Endothelial cell of umbilical vein (primary cell): ENCODE measurements at regions not wholly inside any gene's neighbourhood (a gene's known extent, or its start where the extent isn't known, plus 50 kb on each side); places are given as distances from the start of the nearest gene placed in this dataset.
"Not testable (repeated sequence)": the region's sequence is repeated elsewhere in the genome, so short reads cannot be mapped to it uniquely, and the experiment has no call there.

Source experiments
- BruUV-seq: library from RNA; stranded (reverse); fragments of 400-500 nt; replicated peaks from 2 replicates; lab custom pipeline; 2021; lab: Mats Ljungman, UMichigan
- CTCF ChIA-PET: fragments of 300-600, 350-600 bp; sonication (Branson Sonifier 250); formaldehyde crosslinking; loops from one replicate; lab custom pipeline; 2021; ENCODE audit warnings: antibody characterized with exemption, inconsistent platforms; lab: Charles Lee
- POLR2A ChIA-PET: fragments of 300-600, 350-600 bp; sonication (Branson Sonifier 250); formaldehyde crosslinking; loops from one replicate; lab custom pipeline; 2021; ENCODE audit warnings: antibody characterized with exemption, inconsistent platforms; lab: Charles Lee
- DNase-seq: peaks from one replicate; pipeline ENCODE4 v3.0.0-alpha.2; 2011; ENCODE audit warnings: low read depth, low spot score
- FAIRE-seq: peaks from 2 replicates; lab custom pipeline; 2011; peaks lifted over from hg19 to GRCh38; lab: Jason Lieb, UNC
- H2AFZ ChIP-seq: 2 replicates; pipeline ENCODE4 v1.6.0; 2012; ENCODE audit warnings: low read depth, low read length, control low read depth, inconsistent platforms
- H3K27ac ChIP-seq: 2 replicates; pipeline ENCODE4 v1.5.1; 2011; ENCODE audit warnings: low read depth, mild to moderate bottlenecking, control low read depth, low read length, moderate library complexity; ENCODE audit not compliant: insufficient read depth
- H3K27me3 ChIP-seq, 2 experiments: 2 replicates each; pipeline versions ENCODE4 v1.6.0 to v1.6.1; 2011; ENCODE audit warnings: low read length in 2 of 2, mixed read lengths in 1 of 2; ENCODE audit not compliant: control insufficient read depth in 2 of 2, insufficient read depth in 2 of 2
- H3K36me3 ChIP-seq, 2 experiments: 2 replicates in 1 of 2; 3 replicates in 1 of 2; pipeline ENCODE4 v1.5.1; 2011; ENCODE audit warnings: low read length in 2 of 2, mild to moderate bottlenecking in 1 of 2, moderate library complexity in 1 of 2; ENCODE audit not compliant: control insufficient read depth in 2 of 2, insufficient read depth in 2 of 2; ENCODE audit errors: extremely low read depth in 1 of 2
- H3K4me1 ChIP-seq: 3 replicates; pipeline ENCODE4 v1.5.1; 2011; ENCODE audit warnings: mild to moderate bottlenecking, low read length; ENCODE audit not compliant: control insufficient read depth, insufficient read depth; ENCODE audit errors: extremely low read depth
- H3K4me2 ChIP-seq: 2 replicates; pipeline ENCODE4 v1.6.1; 2011; ENCODE audit warnings: low read length, control low read depth, mixed read lengths; ENCODE audit not compliant: insufficient read depth
- H3K4me3 ChIP-seq, 3 experiments: fragments of 200-600 bp in 1 of 3; sonication (generic), shearing (Covaris generic) in 1 of 3; replicated peaks in 1 of 3; 2 replicates each; pipeline ENCODE4 v1.5.1; 2011 to 2016; ENCODE audit warnings: control low read depth in 3 of 3, low read length in 3 of 3, mild to moderate bottlenecking in 2 of 3, inconsistent platforms in 1 of 3, low read depth in 1 of 3, moderate library complexity in 1 of 3; ENCODE audit not compliant: insufficient read depth in 1 of 3
- H3K79me2 ChIP-seq: 2 replicates; pipeline ENCODE4 v1.6.0; 2012; ENCODE audit warnings: low read length, inconsistent platforms; ENCODE audit not compliant: control insufficient read depth, insufficient read depth
- H3K9ac ChIP-seq: replicated peaks from 2 replicates; pipeline ENCODE3; 2011; ENCODE audit warnings: low read length, control low read depth; ENCODE audit not compliant: insufficient read depth; ENCODE audit errors: extremely low read depth
- H3K9me1 ChIP-seq: replicated peaks from 3 replicates; pipeline ENCODE4 v1.6.0; 2011; ENCODE audit warnings: mild to moderate bottlenecking, low read length; ENCODE audit not compliant: control insufficient read depth, insufficient read depth; ENCODE audit errors: extremely low read depth
- H3K9me3 ChIP-seq: replicated peaks from 2 replicates; pipeline ENCODE4 v1.5.1; 2012; ENCODE audit warnings: low read length, inconsistent platforms; ENCODE audit not compliant: control insufficient read depth, insufficient read depth
- H4K20me1 ChIP-seq: replicated peaks from 2 replicates; pipeline ENCODE3; 2011; ENCODE audit warnings: mild to moderate bottlenecking, low read length; ENCODE audit not compliant: control insufficient read depth, insufficient read depth; ENCODE audit errors: extremely low read depth
- CTCF ChIP-seq, 2 donors: IDR thresholded peaks; 1 replicate in 1 of 2; 2 replicates in 1 of 2; pipeline ENCODE4 v1.5.1; 2011; ENCODE audit warnings: low read length in 2 of 2, mild to moderate bottlenecking in 2 of 2, moderate library complexity in 2 of 2, control low read depth in 1 of 2, inconsistent platforms in 1 of 2, low read depth in 1 of 2; ENCODE audit not compliant: insufficient read depth in 1 of 2; ENCODE audit errors: extremely low read depth in 1 of 2
- EZH2 ChIP-seq: IDR thresholded peaks from 2 replicates; pipeline ENCODE4 v1.6.1; 2012; ENCODE audit warnings: borderline replicate concordance, low read depth, mild to moderate bottlenecking, moderate library complexity, low read length, inconsistent platforms; ENCODE audit not compliant: severe bottlenecking
- FOS ChIP-seq: IDR thresholded peaks from 2 replicates; pipeline ENCODE4 v1.6.1; 2011; ENCODE audit warnings: mild to moderate bottlenecking, low read length, moderate library complexity, borderline replicate concordance; ENCODE audit not compliant: insufficient read depth
- GATA2 ChIP-seq: IDR thresholded peaks from 2 replicates; pipeline ENCODE4 v1.7.0; 2011; ENCODE audit warnings: low read depth, mild to moderate bottlenecking, moderate library complexity, mixed read lengths, low read length; ENCODE audit not compliant: insufficient read length, insufficient read depth
- JUN ChIP-seq: IDR thresholded peaks from 2 replicates; pipeline ENCODE4 v1.6.1; 2011; ENCODE audit warnings: borderline replicate concordance, low read depth; ENCODE audit not compliant: insufficient read length, insufficient read depth
- MYC ChIP-seq: IDR thresholded peaks from one replicate; pipeline ENCODE4 v1.6.1; 2011; ENCODE audit warnings: mild to moderate bottlenecking, low read depth, low read length
- POLR2A ChIP-seq: IDR thresholded peaks from 2 replicates; pipeline ENCODE4 v1.6.1; 2012; ENCODE audit warnings: low read depth, mild to moderate bottlenecking, control low read depth, low read length
- POLR2AphosphoS5 ChIP-seq: IDR thresholded peaks from 2 replicates; pipeline ENCODE4 v1.6.1; 2012; ENCODE audit warnings: low read depth, mild to moderate bottlenecking, control low read depth, low read length, moderate library complexity; ENCODE audit not compliant: insufficient read depth
- dilution Hi-C: fragments of 300-500 bp; cut with MboI; formaldehyde crosslinking; loops from one replicate; pipeline ENCODE4 v1.15.0; 2019; ENCODE audit warnings: low sequenced_read_pairs; ENCODE audit not compliant: extremely low pct_ligation_motif_present
- intact Hi-C: fragments of 100-400 bp; cut with micrococcal nuclease; formaldehyde crosslinking; loops from one replicate; pipeline ENCODE4 v1.10.0; 2022
- TF ChIP-seq, protein P1 (sequence below): IDR thresholded peaks from 2 replicates; pipeline ENCODE4 v1.6.1; 2011; ENCODE audit not compliant: insufficient read depth, insufficient read length

DNA sequence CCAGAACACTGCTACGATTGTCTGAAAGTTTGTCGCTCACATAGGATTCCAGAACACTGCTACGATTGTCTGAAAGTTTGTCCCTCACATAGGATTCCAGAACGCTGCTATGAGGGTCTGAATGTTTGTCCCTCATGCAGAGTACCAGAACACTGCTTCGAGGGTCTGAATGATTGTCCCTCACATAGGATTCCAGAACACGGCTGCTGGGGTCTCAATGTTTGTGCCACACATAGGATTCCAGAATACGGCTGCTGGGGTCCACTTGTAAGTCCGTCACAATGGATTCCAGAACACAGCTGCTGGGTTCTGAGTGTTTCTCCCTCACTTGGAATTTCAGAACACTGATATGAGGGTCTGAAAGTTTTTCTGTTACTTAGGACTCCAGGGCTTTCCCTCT lies 203.3 kb downstream of the FOXD4L6 start:
- dilution Hi-C loops (no loop called here), intact Hi-C loops (no loop called here)
- Histone ChIP-seq H3K79me2 (no peaks in the 10 kb centered on the region), H3K9me3 (peaks cover 13% of the 10 kb centered on the region), H3K9me1 (no peaks in the 10 kb centered on the region), H3K27me3 (no peaks in the 10 kb centered on the region), H3K4me2 (no peak overlapping the region), H4K20me1 (no peaks in the 10 kb centered on the region), H2AFZ (no peak overlapping the region), H3K36me3 (no peaks in the 10 kb centered on the region), H3K4me1 (no peaks in the 10 kb centered on the region), H3K4me3 (no peak overlapping the region), H3K27ac (no peak overlapping the region), H3K9ac (no peak overlapping the region)
- ChIA-PET CTCF (no interaction called here), POLR2A (no interaction called here)
- TF ChIP-seq CTCF (IDR thresholded peaks at IDR 0.05; ENCODE audit: extremely low read depth in 1 of 2, insufficient read depth in 1 of 2, low read depth in 1 of 2, low read length in 2 of 2) (no peak), GATA2 (no peak), FOS (no peak), EZH2 (no peak), JUN (no peak), POLR2AphosphoS5 (no peak), MYC (no peak), POLR2A (no peak)
- TF ChIP-seq, protein P1, sequence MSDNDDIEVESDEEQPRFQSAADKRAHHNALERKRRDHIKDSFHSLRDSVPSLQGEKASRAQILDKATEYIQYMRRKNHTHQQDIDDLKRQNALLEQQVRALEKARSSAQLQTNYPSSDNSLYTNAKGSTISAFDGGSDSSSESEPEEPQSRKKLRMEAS: no peak
- DNase-seq (no peak), FAIRE-seq (no peak)
- BruUV-seq: no TSS peak

DNA sequence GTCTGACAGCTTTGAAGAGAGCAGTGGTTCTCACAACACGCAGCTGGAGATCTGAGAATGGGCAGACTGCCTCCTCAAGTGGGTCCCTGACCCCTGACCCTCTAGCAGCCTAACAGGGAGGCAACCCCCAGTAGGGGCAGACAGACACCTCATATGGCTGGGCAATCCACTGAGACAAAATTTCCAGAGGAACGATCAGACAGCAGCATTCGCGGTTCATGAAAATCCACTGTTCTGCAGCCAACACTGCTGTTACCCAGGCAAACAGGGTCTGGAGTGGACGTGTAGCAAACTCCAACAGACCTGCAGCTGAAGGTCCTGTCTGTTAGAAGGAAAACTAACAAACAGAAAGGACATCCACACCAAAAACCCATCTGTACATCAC lies 212.1 kb downstream of the FOXD4L6 start:
- H2AFZ ChIP-seq, H3K27ac ChIP-seq, dilution Hi-C loops, H3K4me2 ChIP-seq, H3K27me3 ChIP-seq, H3K9me1 ChIP-seq, intact Hi-C loops, H3K79me2 ChIP-seq, BruUV-seq, H3K36me3 ChIP-seq, H3K4me3 ChIP-seq, FAIRE-seq, CTCF ChIA-PET, H4K20me1 ChIP-seq, POLR2A ChIA-PET, H3K4me1 ChIP-seq, DNase-seq, H3K9ac ChIP-seq: not testable (repeated sequence)
- peaks cover 12% of the 10 kb centered on the region for H3K9me3 ChIP-seq

- H2AFZ ChIP-seq, H3K79me2 ChIP-seq, dilution Hi-C loops, H3K9ac ChIP-seq, CTCF ChIA-PET, H3K9me1 ChIP-seq, H3K27me3 ChIP-seq, POLR2A ChIA-PET, intact Hi-C loops, FAIRE-seq, H3K4me3 ChIP-seq, H3K27ac ChIP-seq, H4K20me1 ChIP-seq, BruUV-seq, DNase-seq, H3K36me3 ChIP-seq, H3K4me2 ChIP-seq, H3K4me1 ChIP-seq: not testable (repeated sequence)
- H3K9me3 ChIP-seq: peaks cover 12% of the 10 kb centered on the region
Observed at GRCh38 chr9:40915660-40916398, 212.7 kb downstream of the FOXD4L6 start.
